SJCRH30 (cell line): ENCODE measurements at regions not wholly inside any gene's neighbourhood (a gene's known extent, or its start where the extent isn't known, plus 50 kb on each side); places are given as distances from the start of the nearest gene placed in this dataset.

ENCODE experiments used
- DNase-seq, 2 experiments: peaks; one replicate each; pipeline ENCODE4 v3.0.0-alpha.2; 2015 to 2020
- H3K27ac ChIP-seq: fragments of 250-450 bp; sonication (Bioruptor Pico); 2 replicates; pipeline ENCODE4 v1.5.1; 2020; ENCODE audit warnings: mild to moderate bottlenecking, moderate library complexity
- H3K27me3 ChIP-seq: fragments of 250-450 bp; sonication (Bioruptor Pico); 2 replicates; pipeline ENCODE4 v1.5.1; 2020; ENCODE audit warnings: mild to moderate bottlenecking, moderate library complexity
- H3K36me3 ChIP-seq: fragments of 250-450 bp; sonication (Bioruptor Pico); 2 replicates; pipeline ENCODE4 v1.5.1; 2020; ENCODE audit warnings: mild to moderate bottlenecking, moderate library complexity
- H3K4me1 ChIP-seq: fragments of 250-450 bp; sonication (Bioruptor Pico); 2 replicates; pipeline ENCODE4 v1.5.1; 2020; ENCODE audit warnings: mild to moderate bottlenecking, moderate library complexity
- H3K4me3 ChIP-seq: fragments of 250-450 bp; sonication (Bioruptor Pico); 2 replicates; pipeline ENCODE4 v1.5.1; 2020; ENCODE audit warnings: mild to moderate bottlenecking, moderate library complexity
- H3K9me3 ChIP-seq: fragments of 250-450 bp; sonication (Bioruptor Pico); replicated peaks from 2 replicates; pipeline ENCODE4 v1.5.1; 2020; ENCODE audit warnings: mild to moderate bottlenecking, moderate library complexity

- no peak overlapping the region for H3K4me3 ChIP-seq
- H3K27me3 ChIP-seq = no peaks in the 10 kb centered on the region
- 0 out of 2 replicates have a peak, but pooled peaks cover 2% of the 10 kb centered on the region for H3K9me3 ChIP-seq
- peaks cover 24% of the 10 kb centered on the region for H3K4me1 ChIP-seq
- no peak overlapping the region for H3K27ac ChIP-seq
- no peaks in the 10 kb centered on the region for H3K36me3 ChIP-seq
- no peak for DNase-seq
Observed at GRCh38 chr6:169315830-169316614, 62.4 kb upstream of the THBS2 start.

DNA sequence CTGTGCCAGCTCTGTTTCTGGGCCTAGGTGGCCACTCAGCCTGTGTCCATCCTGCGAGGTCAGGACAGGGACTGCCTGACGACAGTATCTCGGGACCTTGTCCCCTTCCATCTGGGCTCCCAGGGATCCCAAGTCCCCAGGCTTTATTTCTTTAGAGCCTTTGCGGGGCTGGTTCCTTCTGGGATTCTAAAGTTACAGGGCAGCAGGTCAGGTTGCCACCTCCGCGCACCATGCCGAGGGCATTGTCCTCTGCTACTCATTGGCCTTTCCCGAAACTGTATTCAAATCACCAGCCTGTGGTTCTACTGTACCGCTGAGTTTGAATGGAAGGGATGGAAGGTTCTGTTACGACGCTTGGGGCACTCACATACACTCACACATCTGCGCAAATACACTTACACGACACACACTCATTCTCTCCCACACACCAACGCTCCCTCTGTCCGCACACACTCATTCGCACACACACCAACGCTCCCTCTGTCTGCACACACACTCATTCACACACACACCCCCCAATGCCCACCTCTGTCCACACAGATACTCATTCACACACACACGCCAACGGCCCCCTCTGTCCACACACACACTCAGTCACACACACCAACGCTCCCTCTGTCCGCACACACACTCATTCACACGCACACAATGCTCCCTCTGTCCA lies 59.8 kb upstream of the THBS2 start:
- H3K4me3 ChIP-seq = no peak overlapping the region

DNA sequence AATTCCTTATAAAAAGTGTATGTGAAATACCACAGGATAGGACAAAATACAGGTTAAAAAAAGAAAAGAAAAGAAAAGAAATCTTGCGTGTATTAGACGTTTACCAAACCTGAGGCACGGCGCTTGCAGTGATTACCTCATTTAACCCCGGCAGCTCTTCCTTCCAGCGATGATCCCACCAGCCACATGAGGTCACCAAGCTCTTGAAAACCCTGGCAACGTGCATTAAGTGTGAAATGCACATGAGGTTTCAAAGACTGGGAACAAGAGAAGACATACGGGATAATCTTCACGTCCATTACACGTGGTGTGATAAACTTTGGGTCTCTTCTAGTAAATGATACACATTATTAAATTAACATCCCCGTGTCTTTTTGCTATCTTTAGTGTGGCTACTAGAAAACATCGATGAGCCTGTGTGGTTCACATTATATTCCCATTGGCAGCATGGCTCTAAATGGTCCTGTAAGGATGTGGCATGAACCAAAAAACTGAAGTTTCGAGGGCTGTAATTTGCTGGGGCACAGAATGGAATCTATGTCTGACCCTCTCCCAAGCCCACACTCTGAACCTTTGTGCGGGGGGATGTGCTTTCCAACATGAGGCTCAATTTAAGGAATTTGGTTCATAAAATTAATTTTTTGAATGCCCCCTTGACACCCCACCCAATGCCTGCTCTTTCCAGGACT lies 59.2 kb upstream of the THBS2 start:
- peak; percentile 55 to 65 for DNase-seq
- no peaks in the 10 kb centered on the region for H3K27me3 ChIP-seq
- no peaks in the 10 kb centered on the region for H3K9me3 ChIP-seq
- H3K27ac ChIP-seq = peak overlapping the region; percentile 18; the same call in 1 of the 2 replicates
- no peaks in the 10 kb centered on the region for H3K36me3 ChIP-seq
- H3K4me3 ChIP-seq = no peak overlapping the region
- H3K4me1 ChIP-seq = peaks cover 10% of the 10 kb centered on the region

More for the DNA sequence above, 59.8 kb upstream of the THBS2 start:
- H3K27ac ChIP-seq = no peak overlapping the region
- DNase-seq = no peak
- H3K36me3 ChIP-seq = no peaks in the 10 kb centered on the region
- 0 out of 2 replicates have a peak, but pooled peaks cover 1% of the 10 kb centered on the region for H3K9me3 ChIP-seq
- no peaks in the 10 kb centered on the region for H3K27me3 ChIP-seq
- peaks cover 15% of the 10 kb centered on the region for H3K4me1 ChIP-seq

GRCh38 chr6:169310983-169311382 lies 57.3 kb upstream of the THBS2 start:
- Histone ChIP-seq H3K27ac (no peak overlapping the region), H3K27me3 (no peaks in the 10 kb centered on the region), H3K9me3 (no peaks in the 10 kb centered on the region), H3K4me1 (peaks cover 10% of the 10 kb centered on the region), H3K4me3 (no peak overlapping the region), H3K36me3 (no peaks in the 10 kb centered on the region)
- DNase-seq = no peak
